ENCODE measurements at regions not wholly inside any gene's neighbourhood (a gene's known extent, or its start where the extent isn't known, plus 50 kb on each side); places are given as distances from the start of the nearest gene placed in this dataset.

DNA sequence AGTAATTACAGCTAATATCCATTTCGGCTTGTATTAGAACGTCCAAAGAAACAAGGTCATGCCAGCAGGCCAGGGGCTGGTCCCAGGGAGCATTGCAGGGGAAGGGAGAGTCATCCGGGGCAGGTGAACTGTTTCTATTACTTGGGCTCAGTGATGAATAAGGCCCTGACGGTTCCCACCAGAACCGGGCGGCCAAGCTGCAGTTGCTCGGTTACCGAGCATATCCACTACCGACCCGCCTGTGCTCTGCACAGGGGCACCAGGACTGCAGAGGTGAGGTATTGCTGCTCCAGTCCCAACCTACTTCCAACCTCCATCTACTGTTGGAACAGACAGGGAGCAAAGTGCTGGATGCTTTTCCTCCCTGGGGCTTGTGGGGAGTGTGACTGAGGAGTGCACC is 295.5 kb downstream of the MAF start:
- TF ChIP-seq, protein P1, sequence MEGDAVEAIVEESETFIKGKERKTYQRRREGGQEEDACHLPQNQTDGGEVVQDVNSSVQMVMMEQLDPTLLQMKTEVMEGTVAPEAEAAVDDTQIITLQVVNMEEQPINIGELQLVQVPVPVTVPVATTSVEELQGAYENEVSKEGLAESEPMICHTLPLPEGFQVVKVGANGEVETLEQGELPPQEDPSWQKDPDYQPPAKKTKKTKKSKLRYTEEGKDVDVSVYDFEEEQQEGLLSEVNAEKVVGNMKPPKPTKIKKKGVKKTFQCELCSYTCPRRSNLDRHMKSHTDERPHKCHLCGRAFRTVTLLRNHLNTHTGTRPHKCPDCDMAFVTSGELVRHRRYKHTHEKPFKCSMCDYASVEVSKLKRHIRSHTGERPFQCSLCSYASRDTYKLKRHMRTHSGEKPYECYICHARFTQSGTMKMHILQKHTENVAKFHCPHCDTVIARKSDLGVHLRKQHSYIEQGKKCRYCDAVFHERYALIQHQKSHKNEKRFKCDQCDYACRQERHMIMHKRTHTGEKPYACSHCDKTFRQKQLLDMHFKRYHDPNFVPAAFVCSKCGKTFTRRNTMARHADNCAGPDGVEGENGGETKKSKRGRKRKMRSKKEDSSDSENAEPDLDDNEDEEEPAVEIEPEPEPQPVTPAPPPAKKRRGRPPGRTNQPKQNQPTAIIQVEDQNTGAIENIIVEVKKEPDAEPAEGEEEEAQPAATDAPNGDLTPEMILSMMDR (IDR thresholded peaks at IDR 0.05), result no peak
- TF ChIP-seq POLR2A (IDR thresholded peaks at IDR 0.05), result no peak

Data from adrenal gland (tissue), 5 donors.